ENCODE measurements at regions not wholly inside any gene's neighbourhood (a gene's known extent, or its start where the extent isn't known, plus 50 kb on each side); places are given as distances from the start of the nearest gene placed in this dataset.

DNA sequence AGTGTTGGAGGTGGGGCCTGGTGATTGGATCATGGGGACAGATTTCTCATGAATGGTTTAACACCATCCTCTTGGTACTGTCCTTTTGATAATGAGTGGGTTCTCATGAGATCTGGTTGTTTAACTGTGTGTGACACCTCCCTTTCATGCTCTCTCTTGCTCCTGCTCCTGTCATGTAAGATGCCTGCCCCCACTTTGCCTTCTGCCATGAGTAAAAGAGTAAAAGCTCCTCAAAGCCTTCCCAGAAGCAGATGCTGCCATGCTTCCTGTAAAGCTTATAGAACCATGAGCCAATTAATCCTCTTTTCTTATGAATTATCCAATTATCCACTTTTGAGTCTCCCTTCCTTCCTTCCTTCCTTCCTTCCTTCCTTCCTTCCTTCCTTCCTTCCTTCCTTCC is 317.7 kb downstream of the RDH14 start:
- no peak for TF ChIP-seq GABPA (IDR thresholded peaks at IDR 0.05; ENCODE audit: borderline replicate concordance, insufficient read depth, low read length)
- TF ChIP-seq POLR2AphosphoS5 (IDR thresholded peaks at IDR 0.05; ENCODE audit: low read depth, low read length), result no peak
- no peak for TF ChIP-seq EP300 (IDR thresholded peaks at IDR 0.05; ENCODE audit: borderline replicate concordance in 1 of 2, low read depth in 2 of 2, low read length in 2 of 2)
- TF ChIP-seq CHD2 (IDR thresholded peaks at IDR 0.05; ENCODE audit: low read length), result no peak
- TF ChIP-seq, protein P1, sequence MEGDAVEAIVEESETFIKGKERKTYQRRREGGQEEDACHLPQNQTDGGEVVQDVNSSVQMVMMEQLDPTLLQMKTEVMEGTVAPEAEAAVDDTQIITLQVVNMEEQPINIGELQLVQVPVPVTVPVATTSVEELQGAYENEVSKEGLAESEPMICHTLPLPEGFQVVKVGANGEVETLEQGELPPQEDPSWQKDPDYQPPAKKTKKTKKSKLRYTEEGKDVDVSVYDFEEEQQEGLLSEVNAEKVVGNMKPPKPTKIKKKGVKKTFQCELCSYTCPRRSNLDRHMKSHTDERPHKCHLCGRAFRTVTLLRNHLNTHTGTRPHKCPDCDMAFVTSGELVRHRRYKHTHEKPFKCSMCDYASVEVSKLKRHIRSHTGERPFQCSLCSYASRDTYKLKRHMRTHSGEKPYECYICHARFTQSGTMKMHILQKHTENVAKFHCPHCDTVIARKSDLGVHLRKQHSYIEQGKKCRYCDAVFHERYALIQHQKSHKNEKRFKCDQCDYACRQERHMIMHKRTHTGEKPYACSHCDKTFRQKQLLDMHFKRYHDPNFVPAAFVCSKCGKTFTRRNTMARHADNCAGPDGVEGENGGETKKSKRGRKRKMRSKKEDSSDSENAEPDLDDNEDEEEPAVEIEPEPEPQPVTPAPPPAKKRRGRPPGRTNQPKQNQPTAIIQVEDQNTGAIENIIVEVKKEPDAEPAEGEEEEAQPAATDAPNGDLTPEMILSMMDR (IDR thresholded peaks at IDR 0.05; ENCODE audit: control extremely low read depth in 1 of 3, insufficient read depth in 1 of 3, low read depth in 1 of 3, low read length in 3 of 3), result no peak
- TF ChIP-seq BCL11A (IDR thresholded peaks at IDR 0.05; ENCODE audit: low read depth in 2 of 2, low read length in 2 of 2), result no peak
- no peak for TF ChIP-seq SIX5 (IDR thresholded peaks at IDR 0.05; ENCODE audit: low read depth, low read length)
- TF ChIP-seq SIN3A (conservative IDR thresholded peaks at IDR 0.05 in 1 of 2, IDR thresholded peaks at IDR 0.05 in 1 of 2; ENCODE audit: low read depth in 1 of 2, low read length in 2 of 2), result no peak
- TF ChIP-seq HDAC2 (IDR thresholded peaks at IDR 0.05; ENCODE audit: borderline replicate concordance in 1 of 2, low read depth in 2 of 2, low read length in 2 of 2), result no peak
- no peak for TF ChIP-seq KDM4A (IDR thresholded peaks at IDR 0.05; ENCODE audit: low read depth, low read length, severe bottlenecking)
- no peak for TF ChIP-seq YY1 (IDR thresholded peaks at IDR 0.05; ENCODE audit: low read depth, low read length)
- TF ChIP-seq POLR2A (IDR thresholded peaks at IDR 0.05; ENCODE audit: control extremely low read depth in 1 of 2, low read depth in 2 of 2, low read length in 2 of 2), result no peak
- no peak for TF ChIP-seq TAF1 (IDR thresholded peaks at IDR 0.05; ENCODE audit: low read depth, low read length)
- TF ChIP-seq, protein P2, sequence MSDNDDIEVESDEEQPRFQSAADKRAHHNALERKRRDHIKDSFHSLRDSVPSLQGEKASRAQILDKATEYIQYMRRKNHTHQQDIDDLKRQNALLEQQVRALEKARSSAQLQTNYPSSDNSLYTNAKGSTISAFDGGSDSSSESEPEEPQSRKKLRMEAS (IDR thresholded peaks at IDR 0.05), result no peak
